Skeletal muscle satellite cell (primary cell): ENCODE measurements at regions not wholly inside any gene's neighbourhood (a gene's known extent, or its start where the extent isn't known, plus 50 kb on each side); places are given as distances from the start of the nearest gene placed in this dataset.

Source experiments
- H3K27me3 ChIP-seq: 2 replicates; pipeline ENCODE4 v1.7.0; 2013; ENCODE audit warnings: low read length; ENCODE audit not compliant: control insufficient read depth, insufficient read depth
- H3K36me3 ChIP-seq: 2 replicates; pipeline ENCODE4 v1.7.0; 2013; ENCODE audit warnings: mild to moderate bottlenecking, control low read depth, low read length; ENCODE audit not compliant: insufficient read depth
- H3K4me1 ChIP-seq: 2 replicates; pipeline ENCODE4 v1.7.0; 2013; ENCODE audit warnings: low read length; ENCODE audit not compliant: control insufficient read depth, insufficient read depth
- H3K4me2 ChIP-seq: 2 replicates; pipeline ENCODE4 v1.7.0; 2013; ENCODE audit warnings: mild to moderate bottlenecking, low read length
- H3K4me3 ChIP-seq: 2 replicates; pipeline ENCODE4 v1.7.0; 2013; ENCODE audit warnings: low read length
- H3K9ac ChIP-seq: 2 replicates; pipeline ENCODE4 v1.7.0; 2013; ENCODE audit warnings: mild to moderate bottlenecking, low read depth, low read length, moderate library complexity
- H3K9me3 ChIP-seq: replicated peaks from 2 replicates; pipeline ENCODE4 v1.7.0; 2013; ENCODE audit warnings: mild to moderate bottlenecking, control low read depth, low read length

GRCh38 chr5:92484484-92484883, 1096.5 kb downstream of the NR2F1-AS1 start:
- no peaks in the 10 kb centered on the region for H3K27me3 ChIP-seq
- no peaks in the 10 kb centered on the region for H3K4me1 ChIP-seq
- H3K4me2 ChIP-seq, result no peak overlapping the region
- no peak overlapping the region for H3K9ac ChIP-seq
- no peaks in the 10 kb centered on the region for H3K9me3 ChIP-seq
- H3K4me3 ChIP-seq, result no peak overlapping the region
- H3K36me3 ChIP-seq, result no peaks in the 10 kb centered on the region

- H3K9ac ChIP-seq, result no peak overlapping the region
Observed at GRCh38 chr5:92472981-92473566, 1090.0 kb upstream of the ARRDC3 start.

GRCh38 chr5:92471861-92472260, 1088.7 kb upstream of the ARRDC3 start:
- Histone ChIP-seq H3K27me3 (no peaks in the 10 kb centered on the region), H3K4me1 (no peaks in the 10 kb centered on the region), H3K36me3 (no peaks in the 10 kb centered on the region), H3K9ac (no peak overlapping the region), H3K9me3 (no peaks in the 10 kb centered on the region), H3K4me2 (no peak overlapping the region), H3K4me3 (no peak overlapping the region)

More at GRCh38 chr5:92472981-92473566, 1090.0 kb upstream of the ARRDC3 start:
- no peak overlapping the region for H3K4me2 ChIP-seq
- no peaks in the 10 kb centered on the region for H3K4me1 ChIP-seq
- no peaks in the 10 kb centered on the region for H3K27me3 ChIP-seq
- no peak overlapping the region for H3K4me3 ChIP-seq
- no peaks in the 10 kb centered on the region for H3K36me3 ChIP-seq
- H3K9me3 ChIP-seq, result no peaks in the 10 kb centered on the region

GRCh38 chr5:92470770-92471169, 1087.7 kb upstream of the ARRDC3 start:
- Histone ChIP-seq H3K9ac (no peak overlapping the region), H3K27me3 (no peaks in the 10 kb centered on the region), H3K4me1 (no peaks in the 10 kb centered on the region), H3K4me2 (no peak overlapping the region), H3K9me3 (no peaks in the 10 kb centered on the region), H3K4me3 (no peak overlapping the region), H3K36me3 (no peaks in the 10 kb centered on the region)

GRCh38 chr5:92468295-92468694, 1085.2 kb upstream of the ARRDC3 start:
- no peak overlapping the region for H3K9ac ChIP-seq
- H3K4me2 ChIP-seq, result no peak overlapping the region
- no peaks in the 10 kb centered on the region for H3K4me1 ChIP-seq
- H3K36me3 ChIP-seq, result no peaks in the 10 kb centered on the region
- H3K4me3 ChIP-seq, result no peak overlapping the region
- H3K27me3 ChIP-seq, result no peaks in the 10 kb centered on the region
- H3K9me3 ChIP-seq, result no peaks in the 10 kb centered on the region

GRCh38 chr5:92467695-92468094, 1084.6 kb upstream of the ARRDC3 start:
- H3K36me3 ChIP-seq, result no peaks in the 10 kb centered on the region
- no peak overlapping the region for H3K9ac ChIP-seq
- no peaks in the 10 kb centered on the region for H3K4me1 ChIP-seq
- H3K4me3 ChIP-seq, result no peak overlapping the region
- H3K9me3 ChIP-seq, result no peaks in the 10 kb centered on the region
- H3K4me2 ChIP-seq, result no peak overlapping the region
- H3K27me3 ChIP-seq, result no peaks in the 10 kb centered on the region

GRCh38 chr5:92460505-92460904, 1077.4 kb upstream of the ARRDC3 start:
- Histone ChIP-seq H3K4me3 (no peak overlapping the region), H3K9ac (no peak overlapping the region), H3K9me3 (no peaks in the 10 kb centered on the region)

GRCh38 chr5:92459654-92460053, 1076.5 kb upstream of the ARRDC3 start:
- H3K9ac ChIP-seq, result no peak overlapping the region
- no peaks in the 10 kb centered on the region for H3K36me3 ChIP-seq

More at GRCh38 chr5:92460505-92460904, 1077.4 kb upstream of the ARRDC3 start:
- H3K27me3 ChIP-seq, result no peaks in the 10 kb centered on the region
- no peaks in the 10 kb centered on the region for H3K36me3 ChIP-seq
- no peak overlapping the region for H3K4me2 ChIP-seq
- no peaks in the 10 kb centered on the region for H3K4me1 ChIP-seq

GRCh38 chr5:92455011-92455410, 1071.9 kb upstream of the ARRDC3 start:
- Histone ChIP-seq H3K9ac (no peak overlapping the region), H3K4me3 (no peak overlapping the region), H3K27me3 (no peaks in the 10 kb centered on the region), H3K4me2 (no peak overlapping the region), H3K4me1 (no peaks in the 10 kb centered on the region), H3K9me3 (no peaks in the 10 kb centered on the region), H3K36me3 (no peaks in the 10 kb centered on the region)

More at GRCh38 chr5:92459654-92460053, 1076.5 kb upstream of the ARRDC3 start:
- no peak overlapping the region for H3K4me2 ChIP-seq
- no peak overlapping the region for H3K4me3 ChIP-seq
- H3K9me3 ChIP-seq, result no peaks in the 10 kb centered on the region
- H3K4me1 ChIP-seq, result no peaks in the 10 kb centered on the region
- no peaks in the 10 kb centered on the region for H3K27me3 ChIP-seq

GRCh38 chr5:92444888-92445287, 1061.8 kb upstream of the ARRDC3 start:
- H3K36me3 ChIP-seq, result no peaks in the 10 kb centered on the region
- no peak overlapping the region for H3K9ac ChIP-seq
- no peaks in the 10 kb centered on the region for H3K4me1 ChIP-seq
- no peaks in the 10 kb centered on the region for H3K9me3 ChIP-seq
- H3K27me3 ChIP-seq, result peaks cover 6% of the 10 kb centered on the region
- H3K4me2 ChIP-seq, result no peak overlapping the region
- no peak overlapping the region for H3K4me3 ChIP-seq

- H3K4me3 ChIP-seq, result no peak overlapping the region
- no peak overlapping the region for H3K9ac ChIP-seq
- H3K9me3 ChIP-seq, result no peaks in the 10 kb centered on the region
- H3K27me3 ChIP-seq, result no peaks in the 10 kb centered on the region
- no peaks in the 10 kb centered on the region for H3K4me1 ChIP-seq
- no peak overlapping the region for H3K4me2 ChIP-seq
- no peaks in the 10 kb centered on the region for H3K36me3 ChIP-seq
Observed at GRCh38 chr5:92435781-92436180, 1052.7 kb upstream of the ARRDC3 start.

- Histone ChIP-seq H3K27me3 (no peaks in the 10 kb centered on the region), H3K9me3 (no peaks in the 10 kb centered on the region), H3K4me3 (no peak overlapping the region), H3K9ac (no peak overlapping the region), H3K4me1 (no peaks in the 10 kb centered on the region), H3K4me2 (no peak overlapping the region), H3K36me3 (no peaks in the 10 kb centered on the region)
Observed at GRCh38 chr5:92429646-92430045, 1046.5 kb upstream of the ARRDC3 start.
